Activated CD8-positive, alpha-beta memory T cell treated with anti-CD3 and anti-CD28 coated beads for 24 hours (primary cell): ENCODE measurements at regions not wholly inside any gene's neighbourhood (a gene's known extent, or its start where the extent isn't known, plus 50 kb on each side); places are given as distances from the start of the nearest gene placed in this dataset.

Source experiments
- DNase-seq: peaks from one replicate; pipeline ENCODE4 v3.0.0-alpha.2; 2020

DNA sequence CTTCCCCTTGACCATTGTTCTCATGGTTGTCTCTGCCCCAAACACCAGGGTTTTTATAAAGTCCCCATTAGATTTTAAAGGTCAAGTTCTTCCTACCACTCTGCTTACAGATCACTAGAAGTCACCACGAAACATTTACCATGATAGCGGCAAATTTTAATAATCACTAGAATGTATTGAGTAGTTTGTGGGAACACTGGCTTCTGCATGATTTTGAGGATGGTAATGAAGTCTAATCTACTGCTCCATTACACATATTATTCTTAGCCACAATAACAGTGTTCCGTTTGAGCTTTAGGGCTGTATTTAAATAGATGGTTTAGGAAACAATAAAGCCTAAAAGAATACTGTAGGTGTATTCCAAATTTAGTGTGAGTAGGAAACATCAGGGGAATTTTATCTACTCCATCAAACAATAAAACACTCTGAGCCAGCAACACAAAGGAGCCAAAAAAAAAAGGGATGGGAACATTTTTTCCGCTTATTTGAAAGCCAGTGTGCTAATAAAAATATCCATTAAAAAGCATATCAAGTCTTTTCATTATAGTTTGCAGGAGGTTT lies 49.7 kb downstream of the KLF12 start:
- no peak for DNase-seq

DNA sequence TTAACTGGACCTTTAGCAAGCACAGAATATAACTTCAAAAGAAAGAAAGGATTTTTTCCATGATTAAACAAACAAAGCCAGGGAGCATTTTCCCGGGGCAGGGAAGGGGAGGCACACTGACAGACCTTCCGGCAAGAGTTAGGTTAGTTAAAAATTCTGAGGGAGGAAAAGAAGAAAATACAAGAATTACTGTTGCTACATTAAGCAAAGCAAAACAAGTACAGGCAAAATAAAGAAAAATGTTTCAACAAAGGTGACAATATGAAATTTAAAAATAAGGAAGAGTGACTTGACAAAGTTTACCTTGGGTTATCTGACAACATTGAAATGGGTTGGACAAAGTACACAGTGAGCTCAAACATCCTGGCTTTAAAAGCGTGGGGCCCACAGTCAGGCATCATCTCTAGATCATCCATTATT lies 51.5 kb downstream of the KLF12 start:
- no peak for DNase-seq

DNA sequence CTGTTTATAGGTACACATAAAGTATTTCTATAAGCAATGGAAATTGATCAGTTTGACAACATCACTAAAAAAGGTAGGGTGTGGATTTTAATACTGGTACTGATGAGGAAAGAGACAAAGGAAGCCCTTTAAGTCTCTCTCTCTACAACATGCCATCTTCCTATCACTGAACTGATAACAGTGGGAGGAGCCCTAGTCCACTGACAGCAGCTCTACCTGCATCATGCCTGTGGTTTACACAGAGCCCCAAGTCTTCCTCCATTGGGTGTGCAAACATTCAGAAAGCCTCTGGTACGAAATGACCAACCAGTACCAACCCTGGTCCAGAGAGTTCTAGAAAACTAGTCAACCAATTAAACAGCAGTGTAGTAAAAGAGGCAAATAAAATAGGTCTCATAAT lies 53.4 kb downstream of the KLF12 start:
- DNase-seq, result no peak

DNA sequence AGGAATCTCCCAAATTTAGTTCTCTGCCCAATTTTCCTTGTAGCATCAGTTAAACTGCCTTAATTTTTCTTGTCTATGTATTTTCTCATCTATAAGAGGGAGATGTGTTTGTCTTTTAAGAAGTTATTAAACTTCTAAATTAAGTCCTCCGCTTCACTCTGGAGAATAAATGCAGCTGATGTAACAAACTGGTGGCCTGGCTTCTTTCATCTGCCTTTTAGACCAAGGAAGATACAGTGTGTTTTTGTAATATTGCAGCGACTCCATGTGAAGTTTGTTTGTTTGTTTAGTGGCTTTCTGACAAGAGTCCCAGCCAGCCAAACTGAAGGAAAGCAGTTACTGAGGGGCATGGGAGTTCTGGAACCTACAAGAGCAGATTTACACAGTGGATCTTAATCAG lies 56.4 kb downstream of the KLF12 start:
- no peak for DNase-seq

DNA sequence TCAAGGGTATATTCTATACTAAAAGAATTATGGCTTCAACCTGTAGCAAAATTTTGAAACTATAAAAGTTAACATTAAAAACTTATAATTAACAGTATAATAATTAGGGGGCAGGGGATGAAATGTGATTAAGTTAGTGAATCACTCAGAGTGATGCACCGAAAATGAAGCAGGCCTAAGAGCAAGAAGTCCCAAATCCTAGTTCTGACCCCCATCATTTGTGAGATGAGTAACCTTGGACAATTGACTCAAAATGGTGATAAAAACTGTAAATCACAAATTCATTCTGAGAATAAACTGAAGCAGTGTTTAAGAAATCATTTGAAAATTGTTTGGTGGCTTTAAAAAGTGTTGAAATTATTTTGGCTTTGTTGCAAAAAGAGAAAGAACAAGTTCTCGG lies 56.8 kb downstream of the KLF12 start:
- DNase-seq, result no peak

DNA sequence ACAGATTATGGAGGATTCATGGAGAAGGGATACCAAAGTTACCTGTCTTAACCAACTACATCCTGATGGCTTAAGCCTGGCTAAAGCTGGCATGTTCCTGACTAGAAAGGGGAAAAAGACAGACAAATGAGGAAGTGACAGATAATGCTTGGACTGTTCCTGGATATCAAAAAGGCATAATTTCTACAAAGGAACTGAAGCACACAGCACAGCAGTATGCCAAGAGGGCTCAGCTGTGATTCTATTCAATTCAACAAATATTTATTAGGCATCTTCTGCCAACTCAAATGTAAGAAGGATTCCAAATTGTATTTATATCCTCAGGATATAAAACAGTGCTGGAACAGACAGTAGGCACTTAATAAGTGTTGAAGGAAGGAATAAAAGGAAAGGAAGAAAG lies 59.5 kb downstream of the KLF12 start:
- no peak for DNase-seq

DNA sequence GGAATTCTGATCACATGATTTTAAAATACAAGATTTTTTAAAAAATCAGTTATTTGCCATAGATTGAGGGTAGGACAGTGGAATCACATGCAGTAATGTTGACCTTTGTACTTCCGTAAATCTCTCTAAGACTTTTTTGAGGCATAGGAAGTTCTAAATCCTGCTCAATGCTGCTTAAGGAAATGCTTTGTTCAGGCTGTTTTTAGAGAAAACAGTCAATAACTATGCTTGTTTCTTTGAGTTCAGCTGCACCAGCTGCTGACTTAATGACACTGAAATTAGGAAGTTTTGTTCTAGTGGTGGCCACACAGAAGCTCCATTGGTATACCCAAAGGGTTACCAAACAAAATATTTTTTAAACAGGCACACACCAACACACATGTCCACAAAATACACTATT lies 60.9 kb downstream of the KLF12 start:
- no peak for DNase-seq

DNA sequence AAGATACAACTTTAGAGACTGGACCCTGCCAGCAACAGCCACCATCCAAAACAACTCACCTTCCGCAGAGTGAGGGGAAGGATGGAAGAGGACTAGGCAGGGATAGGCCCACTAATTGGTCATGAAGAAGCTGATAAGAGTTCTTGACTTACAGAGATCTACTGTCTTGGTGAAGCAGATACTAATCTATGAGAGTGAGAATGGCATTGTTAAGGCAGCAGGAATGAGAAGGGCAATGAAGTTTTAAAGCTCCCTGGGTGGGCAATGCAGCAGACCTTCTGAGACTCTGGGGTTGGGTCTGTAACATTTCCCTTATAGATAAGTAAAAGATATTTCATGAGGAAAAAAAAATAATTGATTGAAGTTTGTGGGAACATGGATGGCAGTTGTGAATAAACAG lies 63.7 kb downstream of the KLF12 start:
- DNase-seq, result no peak

DNA sequence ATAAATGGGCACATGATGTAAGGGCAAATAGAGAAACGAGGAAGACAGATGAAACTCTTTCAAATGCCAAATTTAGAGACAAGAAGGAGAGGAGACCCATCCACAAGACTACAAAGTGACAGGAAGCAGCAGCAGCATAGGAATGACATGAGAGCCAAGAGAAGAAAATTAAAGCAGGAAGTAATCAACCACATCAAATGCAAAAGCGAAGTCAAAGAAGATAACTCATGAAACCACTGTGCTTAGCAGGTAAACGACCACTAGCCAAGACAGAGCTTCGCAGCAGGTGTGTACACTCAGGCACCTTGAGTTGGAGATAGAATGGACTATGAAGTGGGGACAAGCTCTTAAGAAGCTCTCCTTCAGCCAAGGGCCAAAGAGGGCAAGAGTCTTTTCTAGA lies 64.1 kb downstream of the KLF12 start:
- no peak for DNase-seq

DNA sequence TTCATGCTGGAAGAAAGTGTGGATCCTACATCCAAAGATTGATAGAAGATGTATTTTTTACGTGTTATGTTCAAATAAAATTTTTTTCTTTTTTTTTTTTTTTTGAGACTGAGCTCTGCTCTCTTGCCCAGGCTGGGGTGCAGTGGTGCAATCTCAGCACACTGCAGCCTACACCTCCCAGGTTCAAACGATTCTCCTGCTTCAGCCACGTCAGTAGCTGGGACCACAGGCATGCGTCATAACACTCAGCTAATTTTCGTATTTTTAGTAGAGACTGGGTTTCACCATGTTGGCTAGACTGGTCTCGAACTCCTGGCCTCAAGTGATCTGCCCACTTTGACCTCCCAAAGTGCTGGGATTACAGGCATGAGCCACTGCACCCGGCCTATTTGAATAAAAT lies 65.7 kb downstream of the KLF12 start:
- DNase-seq, result no peak

DNA sequence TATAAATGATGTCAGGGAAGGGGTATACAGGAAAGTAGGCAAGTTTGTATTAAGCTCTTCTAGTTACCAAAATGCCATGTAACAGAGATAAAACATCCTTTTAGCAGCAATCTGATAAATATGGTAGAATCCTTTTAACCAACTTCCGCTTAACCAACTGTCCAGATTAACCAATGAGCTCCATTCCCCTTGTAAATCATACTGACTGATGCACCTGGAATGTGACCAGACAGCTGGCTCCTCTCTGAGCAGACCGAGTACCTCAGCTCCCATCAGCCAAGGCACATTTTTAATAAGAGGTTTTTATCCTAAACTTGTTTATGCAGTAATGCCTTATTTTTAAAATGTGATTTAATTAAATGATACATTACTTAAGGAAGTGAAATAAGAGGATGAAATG lies 66.4 kb downstream of the KLF12 start:
- no peak for DNase-seq

DNA sequence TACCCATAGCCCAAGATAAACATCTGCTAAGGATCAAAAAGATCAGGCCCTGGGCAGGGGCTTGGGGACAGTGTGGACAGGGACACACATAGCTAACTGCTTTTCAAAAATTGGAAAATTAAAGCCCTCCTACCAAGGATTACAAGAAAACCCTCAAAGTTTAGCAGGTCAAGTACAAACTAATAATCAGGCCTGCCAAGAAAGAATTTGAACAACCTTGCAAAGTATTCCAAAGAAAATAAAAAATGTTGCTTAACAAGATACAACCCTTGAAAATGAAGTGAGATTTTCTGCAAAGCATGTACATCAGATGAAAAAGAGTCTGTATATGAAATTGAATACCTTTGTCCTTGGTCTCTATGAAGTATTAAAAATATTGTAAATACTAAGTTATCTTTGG lies 67.3 kb downstream of the KLF12 start:
- no peak for DNase-seq

DNA sequence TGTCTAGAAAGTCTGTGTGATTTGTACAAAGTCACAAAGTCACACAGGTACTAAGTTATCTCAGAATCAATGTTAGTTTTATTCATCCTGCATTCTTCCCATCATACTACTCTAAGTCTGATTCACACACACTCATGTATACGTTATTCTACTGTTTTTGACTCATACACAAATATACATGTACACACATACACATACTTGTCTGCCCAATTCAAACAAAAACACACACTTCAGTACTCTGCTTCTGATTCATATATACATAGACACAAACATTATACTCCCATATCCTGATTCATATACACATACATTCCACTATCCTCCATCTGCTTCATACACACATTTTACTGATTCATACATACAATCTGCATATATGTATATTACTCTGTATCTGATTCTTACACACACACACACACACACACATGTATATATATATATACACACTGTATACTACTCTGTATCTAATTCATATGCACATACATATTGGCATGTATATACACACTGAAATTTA lies 69.3 kb downstream of the KLF12 start:
- no peak for DNase-seq

DNA sequence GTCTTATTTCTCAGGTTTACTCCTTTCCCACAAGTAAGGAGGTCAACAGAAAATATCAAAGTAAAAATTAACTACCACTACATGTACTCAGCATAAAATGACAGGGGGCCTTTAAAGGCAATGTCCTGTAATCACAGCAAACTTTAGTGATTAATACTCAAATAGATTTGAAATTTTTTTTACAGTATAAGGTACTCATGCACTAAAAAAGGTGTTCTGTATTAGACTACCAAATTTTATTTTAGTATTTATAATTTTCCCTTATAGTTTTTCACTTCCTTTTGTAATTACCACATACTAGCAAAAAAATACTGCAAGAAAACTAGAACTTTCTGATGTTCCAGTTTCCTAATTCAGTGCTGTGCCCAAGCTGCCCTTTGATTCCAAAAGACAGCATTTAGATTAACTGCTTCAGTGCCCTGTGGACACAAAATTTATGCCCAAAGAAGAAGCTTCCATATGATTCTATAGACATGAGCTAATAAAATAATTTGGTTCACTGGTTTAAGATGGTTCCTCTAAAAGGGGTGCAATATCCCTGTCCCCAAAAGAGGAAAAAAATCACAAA lies 70.6 kb downstream of the KLF12 start:
- no peak for DNase-seq

DNA sequence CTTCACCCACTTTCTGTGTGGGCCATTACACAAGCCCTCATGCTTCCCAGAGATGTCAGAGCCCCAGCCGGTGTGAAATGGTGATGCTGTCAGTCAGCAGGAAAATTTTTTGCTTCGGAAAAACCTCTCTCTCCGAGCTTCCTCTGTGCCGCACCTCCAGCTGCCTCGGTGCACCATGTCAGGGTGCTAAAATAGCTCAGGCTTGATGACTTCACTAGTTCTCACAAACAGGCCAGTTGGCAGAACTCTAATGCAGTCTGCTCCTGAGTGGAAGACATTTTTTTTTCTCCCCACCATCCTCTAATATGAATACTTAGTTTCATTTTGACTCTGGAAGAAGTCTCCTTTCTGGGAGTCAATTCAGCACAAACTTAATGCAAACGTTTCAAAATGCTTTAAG lies 71.3 kb downstream of the KLF12 start:
- peak; percentile 66 for DNase-seq

DNA sequence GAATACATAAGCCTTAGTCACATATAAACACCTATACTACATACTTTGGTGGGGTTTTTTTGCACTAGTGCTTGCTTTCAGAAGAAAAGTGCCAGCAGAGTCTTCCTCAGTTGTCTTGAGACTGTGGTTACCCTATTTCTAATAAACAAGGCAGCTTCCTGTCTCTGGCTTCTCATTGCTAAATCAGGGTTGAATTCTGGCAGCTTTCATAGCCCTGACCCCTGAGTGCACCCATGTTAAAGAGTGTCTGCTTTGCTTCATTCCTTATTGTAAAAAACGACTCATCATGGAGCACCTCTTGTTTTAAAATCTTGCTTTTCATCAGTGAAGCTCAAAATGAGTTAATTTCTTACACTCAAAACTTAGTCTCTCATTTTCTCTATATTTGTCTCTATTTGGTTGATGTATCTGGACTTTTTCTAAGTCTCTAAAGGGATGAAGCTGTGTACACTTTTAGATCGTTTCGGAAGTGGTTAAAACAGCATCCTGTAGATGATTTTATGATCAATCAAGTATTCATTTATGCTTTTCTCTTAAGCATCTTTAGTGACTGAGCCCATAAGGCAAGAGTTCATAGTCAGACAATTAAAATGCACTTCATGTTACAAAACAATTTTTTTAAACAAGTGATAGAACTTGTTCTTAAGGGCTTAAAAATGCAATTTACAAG lies 72.1 kb downstream of the KLF12 start:
- no peak for DNase-seq

DNA sequence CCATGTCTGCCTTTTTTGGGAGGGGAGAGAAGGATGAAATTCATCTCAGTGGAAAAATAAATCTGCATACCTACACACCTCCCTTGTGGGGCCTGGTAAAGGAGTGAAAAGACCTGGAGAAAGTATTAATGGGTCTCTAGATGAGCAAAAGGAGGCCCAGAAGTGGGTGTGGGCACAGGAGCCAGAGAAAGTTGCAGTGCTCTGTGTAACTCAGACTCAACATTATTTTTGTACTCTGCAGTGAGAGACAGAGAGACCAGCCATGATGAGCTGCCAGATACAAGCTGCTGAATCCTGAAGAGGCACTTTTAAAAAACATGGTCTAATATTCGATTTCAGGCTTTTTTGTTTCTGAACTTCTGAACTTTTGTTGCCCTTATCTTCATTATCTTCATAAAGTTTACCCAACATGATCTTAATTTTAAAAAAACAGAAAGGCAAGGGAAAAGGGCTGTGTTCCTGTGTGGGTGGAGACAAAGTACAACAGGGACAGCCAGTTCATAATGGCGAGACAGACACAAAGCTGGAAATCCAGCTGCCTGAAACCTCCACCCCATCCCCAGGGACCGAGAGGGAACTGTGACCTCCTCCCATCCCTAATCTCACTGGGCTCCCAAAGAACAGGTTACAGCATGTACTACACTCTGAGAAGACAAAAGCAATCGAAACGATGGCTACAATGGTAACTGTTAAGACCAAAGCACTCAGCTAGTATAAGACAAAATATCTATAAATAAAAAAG lies 77.2 kb downstream of the KLF12 start:
- DNase-seq, result no peak

DNA sequence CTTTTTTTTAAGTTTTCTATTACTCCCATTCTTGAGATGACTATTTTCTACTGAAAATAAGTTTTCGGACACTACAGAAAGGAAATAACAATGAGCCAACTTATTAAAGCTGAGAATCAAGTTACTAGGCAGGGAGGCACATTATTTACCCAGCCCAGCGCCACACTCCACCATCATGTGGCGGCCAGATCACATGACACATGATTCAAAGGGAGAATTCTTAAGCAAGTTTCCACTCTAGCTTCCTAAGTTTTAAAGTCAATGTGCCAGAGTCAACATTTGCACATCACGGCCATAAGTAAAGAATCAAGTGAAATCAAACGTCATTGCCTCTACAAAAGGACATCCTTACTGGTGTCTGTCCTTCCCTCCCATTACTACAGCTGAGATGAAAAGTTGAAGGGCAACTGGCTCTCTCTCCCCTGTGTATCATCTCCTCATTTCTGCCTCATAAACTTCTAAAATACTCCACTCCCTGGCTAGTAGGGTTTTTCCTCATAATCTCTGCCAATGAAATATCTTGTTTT lies 81.7 kb downstream of the KLF12 start:
- no peak for DNase-seq

DNA sequence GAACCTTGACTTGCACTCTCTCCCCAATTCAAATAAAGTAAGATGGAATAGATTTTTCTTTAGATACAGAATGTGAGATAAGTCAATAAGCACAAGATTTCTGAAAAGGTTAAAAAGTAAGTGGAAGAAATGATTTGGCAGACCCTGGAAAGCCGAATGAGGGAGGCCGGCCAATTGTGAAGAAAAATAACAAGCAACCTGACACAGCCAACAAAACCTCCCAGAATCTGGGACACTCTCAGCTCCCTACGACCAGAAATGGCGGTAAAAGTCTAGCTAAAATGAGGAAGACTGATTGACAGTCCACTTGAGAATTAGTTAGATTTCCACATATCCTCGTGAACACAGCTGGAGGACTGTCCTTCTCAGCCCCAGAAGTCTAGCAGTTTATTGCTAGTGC lies 85.4 kb downstream of the KLF12 start:
- DNase-seq, result no peak

DNA sequence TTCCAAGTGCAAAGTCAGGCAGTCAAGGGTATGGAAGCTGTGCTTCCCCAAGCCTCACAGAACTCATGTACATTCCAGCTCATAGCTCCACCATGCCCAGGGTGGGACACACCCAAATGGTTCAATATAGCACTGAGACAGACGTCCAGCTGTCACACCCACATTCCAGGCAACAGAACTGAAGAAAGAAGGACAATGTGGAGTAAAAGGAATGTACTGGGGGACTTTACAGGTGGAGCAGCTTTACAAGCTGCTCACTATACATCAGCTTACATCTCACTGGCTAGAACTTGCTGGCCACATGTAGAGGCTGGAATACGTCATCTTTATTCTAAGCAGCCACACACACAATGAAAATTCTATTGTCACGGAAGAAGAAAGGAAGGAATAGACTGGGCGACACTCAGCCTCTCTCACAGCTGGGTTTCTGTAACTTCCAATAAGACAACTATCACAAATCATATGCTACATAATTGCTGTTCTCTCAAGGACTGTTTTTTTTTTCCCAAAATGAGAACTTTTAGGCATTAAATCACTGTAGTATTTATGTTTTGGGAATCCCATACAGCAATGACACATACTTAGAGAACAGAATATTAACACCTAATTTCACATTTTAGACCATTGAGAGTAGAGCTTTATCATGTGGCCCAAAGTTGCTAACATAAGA lies 86.1 kb downstream of the KLF12 start:
- no peak for DNase-seq

DNA sequence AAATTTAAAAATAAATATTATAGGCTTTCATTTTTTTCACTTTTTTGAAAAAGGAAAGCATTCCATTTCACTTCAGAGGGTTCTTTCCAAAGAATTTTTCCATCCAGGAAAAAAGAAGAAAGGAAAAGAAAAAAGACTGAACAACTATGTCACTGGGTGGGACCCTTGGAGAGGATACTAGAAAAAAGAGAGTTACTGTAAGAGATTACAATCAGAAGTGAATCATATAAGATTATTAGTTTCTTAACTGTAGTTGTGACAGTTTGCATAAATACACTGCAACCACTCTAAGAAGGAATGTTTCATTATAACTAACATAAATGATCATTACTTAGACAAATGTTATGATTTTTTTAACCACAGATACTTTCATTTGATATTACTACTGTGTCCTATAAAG lies 87.8 kb downstream of the KLF12 start:
- DNase-seq, result no peak

DNA sequence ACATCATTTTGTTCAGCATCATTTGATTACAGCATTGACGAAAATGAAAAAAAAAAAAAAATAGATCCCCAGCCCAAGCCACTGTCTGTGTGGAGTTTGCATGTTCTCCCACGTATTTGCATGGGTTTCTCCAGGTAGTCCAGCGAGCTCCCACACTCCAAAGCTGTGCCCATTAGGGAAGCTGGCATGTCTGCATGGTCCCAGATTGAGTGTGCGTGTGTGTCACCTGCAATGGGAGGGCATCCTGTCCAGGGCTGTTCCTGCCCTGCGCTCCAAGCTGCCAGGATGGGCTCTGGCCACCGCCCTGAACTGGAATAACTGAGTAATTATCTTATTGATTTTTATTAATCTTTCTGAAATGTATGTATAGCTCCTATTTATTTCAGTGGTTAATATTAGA lies 88.6 kb downstream of the KLF12 start:
- no peak for DNase-seq

DNA sequence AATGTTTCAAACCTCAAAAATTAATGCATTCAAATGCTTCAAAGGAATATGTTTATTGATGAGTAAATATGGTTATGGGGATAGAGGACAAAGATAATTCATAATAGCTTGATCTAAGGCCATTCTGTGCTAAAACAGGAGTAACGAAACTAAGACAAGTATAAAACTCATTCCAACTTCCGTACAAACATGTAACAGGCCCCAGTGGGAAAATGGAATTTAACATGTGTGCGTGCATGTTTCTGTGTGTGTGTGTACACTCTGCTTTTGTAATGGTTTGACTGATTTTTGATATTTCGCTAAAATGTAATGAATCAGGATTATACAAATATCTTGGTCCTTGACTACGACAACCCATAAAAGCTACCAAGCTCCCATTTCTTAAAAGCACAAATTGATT lies 91.0 kb downstream of the KLF12 start:
- DNase-seq, result no peak
